Naive thymus-derived CD4-positive, alpha-beta T cell (primary cell): ENCODE measurements at regions not wholly inside any gene's neighbourhood (a gene's known extent, or its start where the extent isn't known, plus 50 kb on each side); places are given as distances from the start of the nearest gene placed in this dataset.

Experiments used
- ATAC-seq: fragments of 150-1000 bp; cut with Tn5 transposase; 2 replicates; pipeline ENCODE4 v1.10.0; 2021; ENCODE audit warnings: mild to moderate bottlenecking, moderate library complexity
- CTCF ChIA-PET: fragments of 350-600 bp; sonication (Branson Sonifier 250); formaldehyde crosslinking; loops from one replicate; lab custom pipeline; 2021; ENCODE audit warnings: antibody characterized with exemption; lab: Charles Lee
- POLR2A ChIA-PET: fragments of 350-600 bp; sonication (Branson Sonifier 250); formaldehyde crosslinking; loops from one replicate; lab custom pipeline; 2021; ENCODE audit warnings: antibody characterized with exemption, inconsistent platforms; lab: Charles Lee
- DNase-seq, 9 donors: peaks; one replicate each; pipeline versions ENCODE4 v3.0.0 to v3.0.0-alpha.2; 2020 to 2022; ENCODE audit warnings: mixed read lengths in 1 of 9
- H3K27ac ChIP-seq: one replicate; pipeline ENCODE4 v1.7.0; 2013; ENCODE audit warnings: mild to moderate bottlenecking, low read depth, low read length, moderate library complexity
- H3K27me3 ChIP-seq, 2 donors: one replicate each; pipeline ENCODE4 v1.7.0; 2013; ENCODE audit warnings: low read length in 2 of 2, mild to moderate bottlenecking in 2 of 2, moderate library complexity in 2 of 2; ENCODE audit not compliant: control insufficient read depth in 2 of 2, insufficient read depth in 2 of 2
- H3K36me3 ChIP-seq, 3 experiments: 1 replicate in 2 of 3; 2 replicates in 1 of 3; pipeline ENCODE4 v1.7.0; 2013; ENCODE audit warnings: low read length in 3 of 3, mild to moderate bottlenecking in 3 of 3, moderate library complexity in 1 of 3; ENCODE audit not compliant: insufficient read depth in 3 of 3, control insufficient read depth in 2 of 3
- H3K4me1 ChIP-seq, 2 donors: one replicate each; pipeline ENCODE4 v1.7.0; 2013; ENCODE audit warnings: low read length in 2 of 2, mild to moderate bottlenecking in 2 of 2, moderate library complexity in 1 of 2; ENCODE audit not compliant: control insufficient read depth in 2 of 2, insufficient read depth in 2 of 2
- H3K4me3 ChIP-seq: 2 replicates; pipeline ENCODE4 v1.7.0; 2013; ENCODE audit warnings: mild to moderate bottlenecking, low read length
- H3K9me3 ChIP-seq, 3 experiments: 1 replicate in 2 of 3; 2 replicates in 1 of 3; pipeline ENCODE4 v1.7.0; 2013; ENCODE audit warnings: low read length in 3 of 3; ENCODE audit not compliant: control insufficient read depth in 2 of 3
- H3K27ac Mint-ChIP-seq, 9 donors: one replicate each; pipeline ENCODE4 v1.8.0; 2020 to 2022; ENCODE audit warnings: mixed read lengths in 9 of 9, mild to moderate bottlenecking in 8 of 9, moderate library complexity in 5 of 9, inconsistent platforms in 2 of 9
- H3K27me3 Mint-ChIP-seq, 5 donors: one replicate each; pipeline ENCODE4 v1.8.0; 2021 to 2022; ENCODE audit warnings: mixed read lengths in 5 of 5, mild to moderate bottlenecking in 1 of 5
- H3K36me3 Mint-ChIP-seq, 5 donors: one replicate each; pipeline ENCODE4 v1.8.0; 2020 to 2022; ENCODE audit warnings: mixed read lengths in 5 of 5, mild to moderate bottlenecking in 3 of 5, inconsistent platforms in 1 of 5
- H3K4me1 Mint-ChIP-seq, 7 donors: one replicate each; pipeline ENCODE4 v1.8.0; 2020 to 2022; ENCODE audit warnings: mixed read lengths in 7 of 7, mild to moderate bottlenecking in 3 of 7, inconsistent platforms in 1 of 7
- H3K4me3 Mint-ChIP-seq, 10 donors: one replicate each; pipeline ENCODE4 v1.8.0; 2020 to 2022; ENCODE audit warnings: mild to moderate bottlenecking in 10 of 10, mixed read lengths in 10 of 10, moderate library complexity in 6 of 10, inconsistent platforms in 2 of 10
- H3K9me3 Mint-ChIP-seq, 11 donors: one replicate each; pipeline ENCODE4 v1.8.0; 2020 to 2022; ENCODE audit warnings: mixed read lengths in 11 of 11, mild to moderate bottlenecking in 4 of 11, inconsistent platforms in 1 of 11, moderate library complexity in 1 of 11
- intact Hi-C, 2 donors: fragments of 100-400 bp; cut with micrococcal nuclease; formaldehyde crosslinking; loops; one replicate each; pipeline ENCODE4 v1.15.1; 2023

DNA sequence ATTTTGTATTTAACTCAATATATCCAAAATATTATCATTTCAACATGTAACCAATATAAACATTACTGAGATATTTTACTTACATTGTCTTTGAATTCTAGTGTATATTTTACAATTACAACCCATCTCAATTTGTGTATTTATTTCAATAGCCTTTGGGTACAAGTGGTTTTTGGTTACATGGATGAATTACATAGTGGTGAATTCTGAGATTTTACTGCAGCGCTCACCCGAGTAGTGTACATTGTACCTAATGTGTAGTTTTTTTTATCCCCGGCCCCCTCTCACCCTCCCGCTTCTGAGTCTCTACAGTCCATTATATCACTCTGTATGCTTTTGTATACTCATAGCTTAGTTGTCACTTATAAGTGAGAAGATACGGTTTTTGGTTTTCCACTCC, 117.0 kb upstream of the GALNT2 start:
- no peaks in the 10 kb centered on the region for H3K36me3 ChIP-seq
- POLR2A ChIA-PET: no interaction called here
- H3K27me3 ChIP-seq: no peaks in the 10 kb centered on the region
- Mint-ChIP-seq H3K4me3 (no peak overlapping the region), H3K9me3 (peaks cover 0 to 3% (median 0%) of the 10 kb centered on the region in 11 donors), H3K4me1 (peaks cover 0 to 25% (median 14%) of the 10 kb centered on the region in 7 donors), H3K27ac (no peak overlapping the region), H3K36me3 (peaks cover 0 to 4% (median 1%) of the 10 kb centered on the region in 5 donors), H3K27me3 (peaks cover 0 to 27% (median 5%) of the 10 kb centered on the region in 5 donors)
- DNase-seq (no peak), ATAC-seq (no peak)
- intact Hi-C loops: loop anchor here in 1 of 2 donors (5.0 kb wide), 1 partner anchor 117 kb away; the partner anchor contains the start of gene GALNT2
- CTCF ChIA-PET: no interaction called here
- no peak overlapping the region for H3K27ac ChIP-seq
- no peak overlapping the region for H3K4me3 ChIP-seq
- H3K4me1 ChIP-seq: no peaks in the 10 kb centered on the region
- no peaks in the 10 kb centered on the region for H3K9me3 ChIP-seq

DNA sequence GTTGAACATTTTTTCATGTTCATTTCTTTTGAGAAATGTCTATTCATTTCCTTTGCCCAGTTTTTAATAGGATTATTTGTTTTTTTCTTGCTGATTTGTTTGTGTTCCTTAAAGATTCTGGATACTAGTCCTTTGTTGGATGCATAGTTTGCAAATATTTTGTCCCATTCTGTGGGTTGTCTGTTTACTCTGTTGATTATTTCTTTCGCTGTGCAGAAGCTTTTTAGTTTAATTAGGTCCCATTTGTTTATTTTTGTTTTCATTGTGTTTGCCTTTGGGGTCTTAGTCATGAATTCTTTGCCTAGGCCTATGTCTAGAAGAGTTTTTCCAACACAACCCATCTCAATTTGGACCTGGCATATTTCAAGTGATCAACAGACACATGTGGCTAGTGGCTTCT, 116.1 kb upstream of the GALNT2 start:
- Mint-ChIP-seq H3K36me3 (peaks cover 0 to 4% (median 3%) of the 10 kb centered on the region in 5 donors), H3K27me3 (peaks cover 0 to 32% (median 0%) of the 10 kb centered on the region in 5 donors), H3K27ac (no peak overlapping the region), H3K4me3 (no peak overlapping the region), H3K4me1 (peaks cover 0 to 25% (median 14%) of the 10 kb centered on the region in 7 donors), H3K9me3 (peaks cover 0 to 4% (median 0%) of the 10 kb centered on the region in 11 donors)
- Histone ChIP-seq H3K27me3 (no peaks in the 10 kb centered on the region), H3K9me3 (no peaks in the 10 kb centered on the region), H3K4me3 (no peak overlapping the region), H3K4me1 (no peaks in the 10 kb centered on the region), H3K36me3 (no peaks in the 10 kb centered on the region), H3K27ac (no peak overlapping the region)
- ATAC-seq (no peak), DNase-seq (no peak)
- ChIA-PET POLR2A (no interaction called here), CTCF (no interaction called here)
- intact Hi-C loops: loop anchor here in 1 of 2 donors (5.0 kb wide), 1 partner anchor 116 kb away; the partner anchor contains the start of gene GALNT2

DNA sequence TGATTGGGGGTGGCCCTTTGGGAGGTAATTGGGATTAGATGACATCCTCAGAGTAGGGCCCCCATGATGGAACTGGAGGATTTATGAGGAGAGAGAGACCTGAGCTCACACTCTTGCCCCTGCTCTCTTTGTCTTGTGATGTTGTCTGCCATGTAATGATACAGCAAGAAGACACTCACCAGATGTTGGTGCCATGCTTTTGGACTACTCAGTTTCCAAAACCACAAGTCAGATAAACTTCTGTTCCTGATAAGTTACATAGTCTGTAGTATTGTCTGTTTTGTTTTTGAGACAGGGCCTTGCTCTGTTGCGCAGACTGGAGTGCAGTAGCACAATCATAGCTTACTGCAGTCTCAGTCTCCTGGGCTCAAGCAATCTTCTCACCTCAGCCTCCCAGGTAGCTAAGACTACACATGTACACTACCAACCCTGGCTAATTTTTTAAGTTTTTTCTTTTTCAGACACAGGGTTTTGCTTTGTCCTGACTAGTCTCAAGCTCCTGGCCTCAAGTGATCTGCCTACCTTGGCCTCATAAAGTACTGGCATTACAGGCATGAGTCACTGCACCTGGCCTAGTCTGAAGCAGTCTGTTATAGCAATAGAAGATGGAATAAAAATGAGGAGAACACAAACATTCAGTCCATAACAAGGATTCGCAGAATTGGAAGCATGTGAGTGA, 115.0 kb upstream of the GALNT2 start:
- Mint-ChIP-seq H3K9me3 (peaks cover 0 to 4% (median 0%) of the 10 kb centered on the region in 11 donors), H3K4me3 (no peak overlapping the region), H3K4me1 (peaks cover 0 to 25% (median 14%) of the 10 kb centered on the region in 7 donors), H3K27me3 (peaks cover 0 to 40% (median 0%) of the 10 kb centered on the region in 5 donors), H3K27ac (no peak overlapping the region), H3K36me3 (peaks cover 0 to 4% (median 3%) of the 10 kb centered on the region in 5 donors)
- H3K4me3 ChIP-seq: no peak overlapping the region
- H3K9me3 ChIP-seq: no peaks in the 10 kb centered on the region
- DNase-seq (no peak), ATAC-seq (no peak)
- no peaks in the 10 kb centered on the region for H3K4me1 ChIP-seq
- CTCF ChIA-PET: no interaction called here
- H3K36me3 ChIP-seq: no peaks in the 10 kb centered on the region
- POLR2A ChIA-PET: no interaction called here
- intact Hi-C loops: loop anchor here in 1 of 2 donors (5.0 kb wide), 1 partner anchor 115 kb away; the partner anchor contains the start of gene GALNT2
- H3K27ac ChIP-seq: no peak overlapping the region
- H3K27me3 ChIP-seq: no peaks in the 10 kb centered on the region

DNA sequence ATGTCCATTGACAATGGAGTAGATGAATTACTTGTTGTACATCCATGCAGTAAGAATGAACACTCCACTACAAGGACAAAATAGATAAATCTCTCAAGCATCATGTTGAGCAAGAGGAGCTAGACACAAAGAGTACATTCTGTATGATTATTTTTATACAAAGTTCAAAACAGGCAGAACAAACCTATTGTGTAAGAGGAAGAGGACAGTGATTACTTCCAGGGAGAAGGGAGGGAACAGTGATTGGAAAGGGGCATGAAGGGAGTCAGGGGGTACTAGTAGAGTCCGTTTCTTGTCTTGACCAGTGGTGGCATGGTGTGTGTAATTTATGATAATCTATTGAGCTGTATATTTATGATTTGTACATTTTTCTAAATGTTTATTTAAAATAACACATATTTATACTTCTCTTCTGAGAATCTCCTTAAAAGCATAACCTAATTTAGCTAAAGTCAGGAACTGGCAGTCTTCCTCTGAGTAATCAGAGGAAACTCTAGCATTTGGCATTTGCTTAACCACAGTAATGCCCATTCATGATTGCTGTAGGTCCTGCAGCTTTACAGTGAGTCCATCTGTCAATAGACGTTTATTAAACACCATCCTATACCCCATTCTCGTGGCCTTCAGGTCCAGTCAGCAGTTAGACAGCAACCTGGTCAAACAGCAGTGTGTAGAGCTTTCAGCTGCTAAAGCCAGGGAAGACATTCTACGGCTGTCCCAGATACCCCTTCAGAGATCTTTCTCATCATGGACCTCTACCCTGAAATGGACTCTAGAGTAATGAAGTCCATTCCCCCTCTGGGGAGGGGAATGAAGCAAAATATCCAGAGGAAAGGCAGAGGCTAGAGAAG, 114.1 kb upstream of the GALNT2 start:
- Histone ChIP-seq H3K36me3 (no peaks in the 10 kb centered on the region), H3K4me1 (no peaks in the 10 kb centered on the region), H3K27me3 (no peaks in the 10 kb centered on the region), H3K4me3 (no peak overlapping the region), H3K9me3 (no peaks in the 10 kb centered on the region), H3K27ac (no peak overlapping the region)
- H3K36me3 Mint-ChIP-seq: peaks cover 0 to 9% (median 6%) of the 10 kb centered on the region in 5 donors
- POLR2A ChIA-PET: no interaction called here
- H3K9me3 Mint-ChIP-seq: peaks cover 0 to 9% (median 4%) of the 10 kb centered on the region in 11 donors
- peak overlapping the region in 3 of 10 donors; percentile 63 to 68 (median 64) for H3K4me3 Mint-ChIP-seq
- ATAC-seq (no peak), DNase-seq (no peak)
- H3K27me3 Mint-ChIP-seq: peaks cover 0 to 44% (median 0%) of the 10 kb centered on the region in 5 donors
- peaks cover 0 to 25% (median 14%) of the 10 kb centered on the region in 7 donors for H3K4me1 Mint-ChIP-seq
- CTCF ChIA-PET: no interaction called here
- intact Hi-C loops: loop anchor here in 1 of 2 donors (5.0 kb wide), 1 partner anchor 114 kb away; the partner anchor contains the start of gene GALNT2
- H3K27ac Mint-ChIP-seq: peak overlapping the region in 2 of 9 donors; percentile 40 to 76

GRCh38 chr1:229953736-229954326, 113.2 kb upstream of the GALNT2 start:
- intact Hi-C loops: loop anchor here in 1 of 2 donors (5.0 kb wide), 1 partner anchor 113 kb away; the partner anchor contains the start of gene GALNT2
- POLR2A ChIA-PET: no interaction called here
- no peak for ATAC-seq
- H3K27ac Mint-ChIP-seq: peak overlapping the region in 7 of 9 donors; percentile 40 to 86 (median 56)
- H3K4me3 Mint-ChIP-seq: peak overlapping the region in 7 of 10 donors; percentile 6 to 71 (median 63)
- DNase-seq: peak in 6 of 9 donors; percentile 8 to 54 (median 42)
- Histone ChIP-seq H3K4me1 (no peaks in the 10 kb centered on the region), H3K4me3 (no peak overlapping the region), H3K9me3 (no peaks in the 10 kb centered on the region), H3K27ac (no peak overlapping the region), H3K27me3 (no peaks in the 10 kb centered on the region), H3K36me3 (no peaks in the 10 kb centered on the region)
- peaks cover 0 to 38% (median 0%) of the 10 kb centered on the region in 5 donors for H3K27me3 Mint-ChIP-seq
- peaks cover 0 to 9% (median 4%) of the 10 kb centered on the region in 11 donors for H3K9me3 Mint-ChIP-seq
- H3K36me3 Mint-ChIP-seq: peaks cover 0 to 9% (median 6%) of the 10 kb centered on the region in 5 donors
- H3K4me1 Mint-ChIP-seq: peaks cover 0 to 25% (median 14%) of the 10 kb centered on the region in 7 donors
- CTCF ChIA-PET: no interaction called here

- no peaks in the 10 kb centered on the region for H3K36me3 ChIP-seq
- DNase-seq: no peak
- peaks cover 0 to 5% (median 0%) of the 10 kb centered on the region in 5 donors for H3K36me3 Mint-ChIP-seq
- no peak overlapping the region for H3K4me3 ChIP-seq
- H3K9me3 Mint-ChIP-seq: peaks cover 0 to 8% (median 0%) of the 10 kb centered on the region in 11 donors
- CTCF ChIA-PET: no interaction called here
- POLR2A ChIA-PET: no interaction called here
- H3K27ac ChIP-seq: no peak overlapping the region
- H3K27me3 Mint-ChIP-seq: peaks cover 22 to 34% (median 33%) of the 10 kb centered on the region in 5 donors
- H3K4me3 Mint-ChIP-seq: no peak overlapping the region
- no peaks in the 10 kb centered on the region for H3K4me1 ChIP-seq
- H3K4me1 Mint-ChIP-seq: no peaks in the 10 kb centered on the region
- intact Hi-C loops: no loop called here
- no peak overlapping the region for H3K27ac Mint-ChIP-seq
- H3K27me3 ChIP-seq: no peaks in the 10 kb centered on the region
- no peaks in the 10 kb centered on the region for H3K9me3 ChIP-seq
- ATAC-seq: no peak
These were observed 102.8 kb upstream of the GALNT2 start for GRCh38 chr1:229964281-229964680.
